NAMALWA (cell line): ENCODE measurements at regions not wholly inside any gene's neighbourhood (a gene's known extent, or its start where the extent isn't known, plus 50 kb on each side); places are given as distances from the start of the nearest gene placed in this dataset.
"Not testable (repeated sequence)": the region's sequence is repeated elsewhere in the genome, so short reads cannot be mapped to it uniquely, and the experiment has no call there.

Source experiments
- DNase-seq: peaks from one replicate; pipeline ENCODE4 v3.0.0-alpha.2; 2015; ENCODE audit warnings: low spot score

GRCh38 chr7:54255242-54255641, 286.9 kb upstream of the VSTM2A start:
- no peak for DNase-seq

GRCh38 chr7:54259185-54259584, 283.0 kb upstream of the VSTM2A start:
- DNase-seq, result no peak

- DNase-seq, result no peak
Observed at GRCh38 chr7:54260941-54261371, 281.2 kb upstream of the VSTM2A start.

GRCh38 chr7:54278847-54279246, 263.3 kb upstream of the VSTM2A start:
- DNase-seq, result no peak

GRCh38 chr7:54292171-54292925, 249.8 kb upstream of the VSTM2A start:
- DNase-seq, result no peak

- no peak for DNase-seq
Observed at GRCh38 chr7:54299426-54299825, 242.7 kb upstream of the VSTM2A start.

- not testable (repeated sequence) for DNase-seq
Observed at GRCh38 chr7:54315955-54316354, 226.2 kb upstream of the VSTM2A start.

GRCh38 chr7:54326592-54327167, 215.5 kb upstream of the VSTM2A start:
- no peak for DNase-seq

- DNase-seq, result no peak
Observed at GRCh38 chr7:54330216-54330800, 211.9 kb upstream of the VSTM2A start.

- DNase-seq, result no peak
Observed at GRCh38 chr7:54331311-54331710, 210.9 kb upstream of the VSTM2A start.

- no peak for DNase-seq
Observed at GRCh38 chr7:54332301-54332700, 209.9 kb upstream of the VSTM2A start.

GRCh38 chr7:54333952-54334351, 208.2 kb upstream of the VSTM2A start:
- no peak for DNase-seq

GRCh38 chr7:54336800-54337199, 205.4 kb upstream of the VSTM2A start:
- DNase-seq, result no peak

GRCh38 chr7:54337466-54337865, 204.7 kb upstream of the VSTM2A start:
- DNase-seq, result no peak

- DNase-seq, result no peak
Observed at GRCh38 chr7:54338319-54338718, 203.9 kb upstream of the VSTM2A start.

GRCh38 chr7:54339073-54339472, 203.1 kb upstream of the VSTM2A start:
- DNase-seq, result peak; percentile 19

GRCh38 chr7:54342458-54342857, 199.7 kb upstream of the VSTM2A start:
- DNase-seq, result no peak

GRCh38 chr7:54343511-54343910, 198.7 kb upstream of the VSTM2A start:
- DNase-seq, result no peak

GRCh38 chr7:54345746-54346145, 196.4 kb upstream of the VSTM2A start:
- DNase-seq, result no peak

- DNase-seq, result no peak
Observed at GRCh38 chr7:54349229-54349628, 192.9 kb upstream of the VSTM2A start.

GRCh38 chr7:54354436-54354835, 187.7 kb upstream of the VSTM2A start:
- DNase-seq, result no peak

GRCh38 chr7:54355842-54356241, 186.3 kb upstream of the VSTM2A start:
- no peak for DNase-seq

- no peak for DNase-seq
Observed at GRCh38 chr7:54360075-54360840, 181.9 kb upstream of the VSTM2A start.
